WTC11 (cell line): ENCODE measurements at regions not wholly inside any gene's neighbourhood (a gene's known extent, or its start where the extent isn't known, plus 50 kb on each side); places are given as distances from the start of the nearest gene placed in this dataset.

Experiments used
- ATAC-seq: fragments of 200-7000 bp; cut with Tn5 transposase; 2 replicates; pipeline ENCODE4 v1.10.0; 2021; ENCODE audit warnings: mild to moderate bottlenecking, moderate library complexity
- CTCF ChIA-PET: fragments of 300-600 bp; sonication (Branson Sonifier 250); formaldehyde crosslinking; loops from one replicate; lab custom pipeline; 2021; ENCODE audit warnings: antibody characterized with exemption; lab: Charles Lee
- POLR2A ChIA-PET: fragments of 350-600 bp; sonication (Branson Sonifier 250); formaldehyde crosslinking; loops from one replicate; lab custom pipeline; 2021; ENCODE audit warnings: antibody characterized with exemption; lab: Charles Lee
- DNase-seq: peaks from one replicate; pipeline ENCODE4 v3.0.0; 2021; ENCODE audit warnings: low spot score
- H3K27ac Mint-ChIP-seq: 2 replicates; pipeline ENCODE4 v1.8.0; 2021; ENCODE audit warnings: mixed read lengths
- H3K27me3 Mint-ChIP-seq: 2 replicates; pipeline ENCODE4 v1.8.0; 2021; ENCODE audit warnings: low read depth, mild to moderate bottlenecking, moderate library complexity, mixed read lengths
- H3K36me3 Mint-ChIP-seq: 2 replicates; pipeline ENCODE4 v1.8.0; 2021; ENCODE audit warnings: mixed read lengths
- H3K4me1 Mint-ChIP-seq: 2 replicates; pipeline ENCODE4 v1.8.0; 2022; ENCODE audit warnings: mixed read lengths
- H3K4me3 Mint-ChIP-seq: 2 replicates; pipeline ENCODE4 v1.8.0; 2021; ENCODE audit warnings: mild to moderate bottlenecking, moderate library complexity, mixed read lengths
- H3K9me3 Mint-ChIP-seq: 2 replicates; pipeline ENCODE4 v1.8.0; 2021; ENCODE audit warnings: mixed read lengths
- AFF4 ChIP-seq: sonication (generic); formaldehyde crosslinking; IDR thresholded peaks from 2 replicates; pipeline ENCODE4 v1.8.1; 2023; ENCODE audit warnings: mild to moderate bottlenecking, missing genetic modification reagents, borderline replicate concordance
- ATF6 ChIP-seq: sonication (generic); formaldehyde crosslinking; IDR thresholded peaks from 2 replicates; pipeline ENCODE4 v1.8.1; 2023; ENCODE audit warnings: mild to moderate bottlenecking, missing genetic modification reagents
- GABPB1 ChIP-seq: sonication (generic); formaldehyde crosslinking; IDR thresholded peaks from 2 replicates; pipeline ENCODE4 v1.8.1; 2023; ENCODE audit warnings: mild to moderate bottlenecking, missing genetic modification reagents
- GTF2I ChIP-seq: fragments of 250-450 bp; sonication (Bioruptor Pico); conservative IDR thresholded peaks from 2 replicates; pipeline ENCODE4 v1.4.0; 2021; ENCODE audit warnings: mild to moderate bottlenecking
- JAZF1 ChIP-seq: fragments of 250-450 bp; sonication (Bioruptor Pico); IDR thresholded peaks from 2 replicates; pipeline ENCODE4 v1.9.0; 2021; ENCODE audit warnings: moderate library complexity, mild to moderate bottlenecking, inconsistent platforms
- KAT7 ChIP-seq: sonication (generic); formaldehyde crosslinking; IDR thresholded peaks from 2 replicates; pipeline ENCODE4 v1.8.1; 2023; ENCODE audit warnings: missing genetic modification reagents, mild to moderate bottlenecking, borderline replicate concordance
- MAX ChIP-seq: sonication (generic); formaldehyde crosslinking; IDR thresholded peaks from 2 replicates; pipeline ENCODE4 v1.8.0; 2022; ENCODE audit warnings: mild to moderate bottlenecking, missing genetic modification reagents
- MLX ChIP-seq: sonication (generic); formaldehyde crosslinking; IDR thresholded peaks from 2 replicates; pipeline ENCODE4 v1.8.1; 2023; ENCODE audit warnings: mild to moderate bottlenecking, missing genetic modification reagents, moderate library complexity
- MXD4 ChIP-seq: fragments of 250-450 bp; sonication (Bioruptor Pico); IDR thresholded peaks from 2 replicates; pipeline ENCODE4 v1.8.0; 2021; ENCODE audit warnings: mild to moderate bottlenecking, moderate library complexity, borderline replicate concordance
- NR1H2 ChIP-seq: sonication (generic); formaldehyde crosslinking; IDR thresholded peaks from 2 replicates; pipeline ENCODE4 v1.9.0; 2021; ENCODE audit warnings: mild to moderate bottlenecking, moderate library complexity, missing genetic modification reagents
- PRDM15 ChIP-seq: sonication (generic); formaldehyde crosslinking; IDR thresholded peaks from 2 replicates; pipeline ENCODE4 v1.8.0; 2022; ENCODE audit warnings: missing genetic modification reagents
- SP1 ChIP-seq: sonication (generic); formaldehyde crosslinking; conservative IDR thresholded peaks from 2 replicates; pipeline ENCODE4 v1.8.1; 2022; ENCODE audit warnings: missing genetic modification reagents
- TCF7 ChIP-seq: sonication (generic); formaldehyde crosslinking; IDR thresholded peaks from 2 replicates; pipeline ENCODE4 v1.8.0; 2022; ENCODE audit warnings: mild to moderate bottlenecking, low read depth, missing genetic modification reagents, moderate library complexity
- TEAD4 ChIP-seq: sonication (generic); formaldehyde crosslinking; IDR thresholded peaks from 2 replicates; pipeline ENCODE4 v1.8.0; 2022; ENCODE audit warnings: mild to moderate bottlenecking, missing genetic modification reagents
- ZNF219 ChIP-seq: sonication (generic); formaldehyde crosslinking; IDR thresholded peaks from 2 replicates; pipeline ENCODE4 v1.8.0; 2023; ENCODE audit warnings: missing genetic modification reagents, mild to moderate bottlenecking, borderline replicate concordance
- ZNF232 ChIP-seq: sonication (generic); formaldehyde crosslinking; IDR thresholded peaks from 2 replicates; pipeline ENCODE4 v1.8.0; 2022; ENCODE audit warnings: mild to moderate bottlenecking, missing genetic modification reagents
- ZNF263 ChIP-seq: sonication (generic); formaldehyde crosslinking; IDR thresholded peaks from 2 replicates; pipeline ENCODE4 v1.8.1; 2022; ENCODE audit warnings: low read depth, mild to moderate bottlenecking, moderate library complexity, missing genetic modification reagents
- ZNF416 ChIP-seq: fragments of 250-450 bp; sonication (Bioruptor Pico); IDR thresholded peaks from 2 replicates; pipeline ENCODE4 v1.9.0; 2021; ENCODE audit warnings: mild to moderate bottlenecking, inconsistent platforms
- ZNF423 ChIP-seq: fragments of 250-450 bp; sonication (Bioruptor Pico); IDR thresholded peaks from 2 replicates; pipeline ENCODE4 v2.1.2; 2022; ENCODE audit warnings: mild to moderate bottlenecking, moderate library complexity
- ZNF512 ChIP-seq: sonication (generic); formaldehyde crosslinking; IDR thresholded peaks from 2 replicates; pipeline ENCODE4 v1.8.1; 2022; ENCODE audit warnings: missing genetic modification reagents, borderline replicate concordance

GRCh38 chr7:25388681-25389080 is 160.4 kb upstream of the NPVF start:
- no peak overlapping the region for H3K4me3 Mint-ChIP-seq
- H3K9me3 Mint-ChIP-seq, result no peaks in the 10 kb centered on the region
- CTCF ChIA-PET, result interaction anchor here (1.0 to 12.1 kb wide), 2 partner anchors 129 to 177 kb away, joined by 3 to 143 read pairs; no protein-coding TSS in a partner anchor
- H3K27ac Mint-ChIP-seq, result no peak overlapping the region
- H3K4me1 Mint-ChIP-seq, result peaks cover 8% of the 10 kb centered on the region
- ATAC-seq, result no peak
- TF ChIP-seq ZNF232 (CRISPR knock-in tag) (no peak), MAX (CRISPR knock-in tag) (no peak)
- POLR2A ChIA-PET, result no interaction called here
- H3K27me3 Mint-ChIP-seq, result no peaks in the 10 kb centered on the region
- no peaks in the 10 kb centered on the region for H3K36me3 Mint-ChIP-seq
- DNase-seq, result no peak

GRCh38 chr7:25389489-25390106 is 161.3 kb upstream of the NPVF start:
- peak; percentile 62; the same call in 1 of the 2 replicates for ATAC-seq
- ChIA-PET CTCF (interaction anchor here (1.4 to 12.1 kb wide), 4 partner anchors 117 to 462 kb away, joined by 3 to 143 read pairs (median 16); no protein-coding TSS in a partner anchor), POLR2A (no interaction called here)
- no peak for DNase-seq
- no peaks in the 10 kb centered on the region for H3K9me3 Mint-ChIP-seq
- H3K27ac Mint-ChIP-seq, result no peak overlapping the region
- H3K4me3 Mint-ChIP-seq, result no peak overlapping the region
- H3K27me3 Mint-ChIP-seq, result no peaks in the 10 kb centered on the region
- peaks cover 6% of the 10 kb centered on the region for H3K4me1 Mint-ChIP-seq
- TF ChIP-seq MLX (no peak), GTF2I (CRISPR knock-in tag) (no peak), TCF7 (CRISPR knock-in tag) (no peak), GABPB1 (CRISPR knock-in tag) (no peak), KAT7 (CRISPR knock-in tag) (no peak), SP1 (CRISPR knock-in tag) (no peak), PRDM15 (CRISPR knock-in tag) (no peak), ZNF219 (CRISPR knock-in tag) (no peak), ZNF416 (CRISPR knock-in tag) (no peak), AFF4 (no peak), ZNF232 (CRISPR knock-in tag) (no peak), TEAD4 (CRISPR knock-in tag) (no peak)
- no peaks in the 10 kb centered on the region for H3K36me3 Mint-ChIP-seq

- ChIA-PET POLR2A (no interaction called here), CTCF (interaction anchor here (0.6 to 12.1 kb wide), 12 partner anchors 132 to 463 kb away, joined by 3 to 143 read pairs (median 4); a partner anchor contains a TSS)
- H3K27ac Mint-ChIP-seq, result no peak overlapping the region
- no peaks in the 10 kb centered on the region for H3K4me1 Mint-ChIP-seq
- H3K4me3 Mint-ChIP-seq, result no peak overlapping the region
- DNase-seq, result no peak
- H3K27me3 Mint-ChIP-seq, result no peaks in the 10 kb centered on the region
- no peak for ATAC-seq
- H3K36me3 Mint-ChIP-seq, result no peaks in the 10 kb centered on the region
- no peaks in the 10 kb centered on the region for H3K9me3 Mint-ChIP-seq
- TF ChIP-seq ATF6 (no peak), ZNF423 (CRISPR knock-in tag) (no peak), MXD4 (no peak), ZNF263 (CRISPR knock-in tag) (no peak), NR1H2 (CRISPR knock-in tag) (no peak), ZNF512 (CRISPR knock-in tag) (no peak), JAZF1 (CRISPR knock-in tag) (no peak)
Measured at GRCh38 chr7:25391295-25391861, 163.1 kb upstream of the NPVF start.
